ENCODE measurements at regions not wholly inside any gene's neighbourhood (a gene's known extent, or its start where the extent isn't known, plus 50 kb on each side); places are given as distances from the start of the nearest gene placed in this dataset.

DNA sequence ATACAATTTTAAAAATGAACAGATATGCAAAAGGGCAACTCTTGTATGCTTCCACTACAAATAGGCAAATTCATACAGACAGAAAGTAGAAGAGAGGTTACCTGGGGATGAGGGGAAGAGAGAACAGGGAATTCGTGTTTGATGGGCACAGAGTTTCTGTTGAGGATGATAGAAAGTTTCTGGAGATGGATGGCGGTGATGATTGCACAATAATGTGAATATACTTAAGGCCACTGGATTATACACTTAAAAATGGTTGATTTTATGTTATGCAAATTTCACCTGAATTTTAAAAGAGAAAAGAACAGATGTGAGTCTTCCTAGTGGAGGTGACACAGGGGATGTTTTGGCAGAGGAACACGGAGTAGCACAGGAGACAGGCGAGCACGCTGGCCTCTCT is 89.3 kb downstream of the TEX36 start:
- TF ChIP-seq ZNF274 (IDR thresholded peaks at IDR 0.05; ENCODE audit: insufficient read depth, insufficient read length) (no peak), SMC3 (IDR thresholded peaks at IDR 0.05; ENCODE audit: borderline replicate concordance, low read length) (no peak), CREM (IDR thresholded peaks at IDR 0.05; ENCODE audit: low read depth) (no peak), POLR2AphosphoS2 (IDR thresholded peaks at IDR 0.05; ENCODE audit: low read depth, low read length) (no peak), TAF1 (IDR thresholded peaks at IDR 0.05; ENCODE audit: borderline replicate concordance, low read depth, low read length) (no peak), FOXK2 (IDR thresholded peaks at IDR 0.05) (no peak)
- TF ChIP-seq, protein P1, sequence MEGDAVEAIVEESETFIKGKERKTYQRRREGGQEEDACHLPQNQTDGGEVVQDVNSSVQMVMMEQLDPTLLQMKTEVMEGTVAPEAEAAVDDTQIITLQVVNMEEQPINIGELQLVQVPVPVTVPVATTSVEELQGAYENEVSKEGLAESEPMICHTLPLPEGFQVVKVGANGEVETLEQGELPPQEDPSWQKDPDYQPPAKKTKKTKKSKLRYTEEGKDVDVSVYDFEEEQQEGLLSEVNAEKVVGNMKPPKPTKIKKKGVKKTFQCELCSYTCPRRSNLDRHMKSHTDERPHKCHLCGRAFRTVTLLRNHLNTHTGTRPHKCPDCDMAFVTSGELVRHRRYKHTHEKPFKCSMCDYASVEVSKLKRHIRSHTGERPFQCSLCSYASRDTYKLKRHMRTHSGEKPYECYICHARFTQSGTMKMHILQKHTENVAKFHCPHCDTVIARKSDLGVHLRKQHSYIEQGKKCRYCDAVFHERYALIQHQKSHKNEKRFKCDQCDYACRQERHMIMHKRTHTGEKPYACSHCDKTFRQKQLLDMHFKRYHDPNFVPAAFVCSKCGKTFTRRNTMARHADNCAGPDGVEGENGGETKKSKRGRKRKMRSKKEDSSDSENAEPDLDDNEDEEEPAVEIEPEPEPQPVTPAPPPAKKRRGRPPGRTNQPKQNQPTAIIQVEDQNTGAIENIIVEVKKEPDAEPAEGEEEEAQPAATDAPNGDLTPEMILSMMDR (IDR thresholded peaks at IDR 0.05 in 2 of 3, conservative IDR thresholded peaks at IDR 0.05 in 1 of 3; ENCODE audit: control insufficient read depth in 2 of 3, extremely low read depth in 1 of 3, insufficient read depth in 1 of 3, low read depth in 3 of 3, low read length in 3 of 3) = no peak
